Keratinocyte (primary cell): ENCODE measurements at regions not wholly inside any gene's neighbourhood (a gene's known extent, or its start where the extent isn't known, plus 50 kb on each side); places are given as distances from the start of the nearest gene placed in this dataset.

Source experiments
- CTCF ChIP-seq, 3 experiments: IDR thresholded peaks in 1 of 3; conservative IDR thresholded peaks in 1 of 3; optimal IDR thresholded peaks in 1 of 3; 2 replicates in 2 of 3; 3 replicates in 1 of 3; pipeline versions ENCODE3 to v1.5.1; 2011; ENCODE audit warnings: low read length in 3 of 3, mild to moderate bottlenecking in 3 of 3, moderate library complexity in 2 of 3, control low read depth in 1 of 3, inconsistent platforms in 1 of 3; ENCODE audit not compliant: insufficient read depth in 2 of 3; ENCODE audit errors: extremely low read depth in 1 of 3
- EZH2 ChIP-seq: IDR thresholded peaks from one replicate; pipeline ENCODE4 v1.6.1; 2012; ENCODE audit warnings: inconsistent platforms, mild to moderate bottlenecking, low read length, moderate library complexity

DNA sequence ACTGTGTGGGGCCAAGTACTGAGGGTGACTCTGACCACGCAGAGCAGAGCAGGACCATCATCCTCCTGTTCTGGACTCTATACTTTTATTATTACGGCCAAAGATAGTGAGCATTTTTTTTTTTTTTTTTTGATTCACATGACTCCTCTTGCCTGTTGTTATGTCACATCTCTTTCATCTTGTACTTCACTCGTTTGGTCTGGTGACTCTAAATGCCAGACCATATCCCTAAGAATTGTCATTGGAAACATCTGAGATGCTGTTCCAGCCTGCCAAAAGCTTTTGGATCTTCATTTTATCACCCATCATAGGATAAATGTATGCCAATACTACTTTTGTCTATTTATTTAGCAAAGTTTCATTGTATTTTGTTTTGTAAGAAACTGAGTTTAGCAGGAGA lies 168.2 kb upstream of the RAI14 start:
- TF ChIP-seq EZH2 (no peak), CTCF (optimal IDR thresholded peaks at IDR 0.05 in 1 of 3, IDR thresholded peaks at IDR 0.05 in 1 of 3, conservative IDR thresholded peaks at IDR 0.05 in 1 of 3; ENCODE audit: extremely low read depth in 1 of 3, insufficient read depth in 2 of 3, low read length in 3 of 3) (no peak)
